HL-60 (cell line): ENCODE measurements at regions not wholly inside any gene's neighbourhood (a gene's known extent, or its start where the extent isn't known, plus 50 kb on each side); places are given as distances from the start of the nearest gene placed in this dataset.

Source experiments
- DNase-seq, 2 experiments: peaks; one replicate each; pipeline ENCODE4 v3.0.0-alpha.2; 2010 to 2020; ENCODE audit warnings: low read depth in 1 of 2, low spot score in 1 of 2
- H3K27ac ChIP-seq: fragments of 250-450 bp; sonication (Bioruptor Pico); replicated peaks from 2 replicates; pipeline ENCODE4 v1.5.1; 2020; ENCODE audit warnings: mild to moderate bottlenecking, moderate library complexity
- H3K27me3 ChIP-seq: fragments of 250-450 bp; sonication (Bioruptor Pico); 2 replicates; pipeline ENCODE4 v1.5.1; 2021; ENCODE audit warnings: mild to moderate bottlenecking, moderate library complexity; ENCODE audit not compliant: insufficient read depth, poor library complexity, severe bottlenecking
- H3K4me3 ChIP-seq: replicated peaks from 2 replicates; pipeline ENCODE4 v1.5.1; 2011; ENCODE audit warnings: mild to moderate bottlenecking, control low read depth, low read length; ENCODE audit not compliant: insufficient read depth
- GABPA ChIP-seq: IDR thresholded peaks from 2 replicates; pipeline ENCODE4 v1.6.1; 2012; ENCODE audit warnings: low read depth
- POLR2AphosphoS5 ChIP-seq: IDR thresholded peaks from 2 replicates; pipeline ENCODE4 v1.6.1; 2012; ENCODE audit warnings: low read depth
- SPI1 ChIP-seq: IDR thresholded peaks from 2 replicates; pipeline ENCODE4 v1.6.1; 2012; ENCODE audit warnings: low read depth, mild to moderate bottlenecking, borderline replicate concordance
- TF ChIP-seq, protein P1 (sequence below): IDR thresholded peaks from one replicate; pipeline ENCODE4 v1.5.1; 2011; ENCODE audit warnings: low read length, control low read depth, inconsistent platforms; ENCODE audit not compliant: insufficient read depth
- TF ChIP-seq, protein P2 (sequence below): IDR thresholded peaks from 2 replicates; pipeline ENCODE4 v1.6.1; 2012; ENCODE audit warnings: low read depth; ENCODE audit not compliant: insufficient replicate concordance

DNA sequence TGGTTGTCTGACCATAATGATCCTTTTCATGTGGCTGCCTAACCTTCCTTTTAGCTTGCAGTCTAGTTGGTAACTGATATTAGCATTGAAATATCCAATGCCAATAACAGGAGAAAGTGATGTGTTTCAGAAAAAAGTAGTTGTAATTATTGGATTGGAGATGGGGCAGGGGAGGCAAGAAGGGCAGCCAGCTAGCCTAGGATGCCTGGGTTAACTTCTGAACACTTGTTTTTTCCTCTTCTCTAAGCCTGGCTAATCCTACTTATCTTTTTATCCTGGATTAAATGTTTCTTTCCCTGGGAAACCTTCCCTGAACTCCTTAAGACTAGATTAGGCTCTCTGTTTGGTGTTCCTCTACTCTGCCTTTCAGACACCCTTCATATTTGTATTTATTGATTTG lies 380.2 kb downstream of the TMEM135 start:
- Histone ChIP-seq H3K27ac (no peak overlapping the region), H3K4me3 (no peak overlapping the region), H3K27me3 (no peaks in the 10 kb centered on the region)
- TF ChIP-seq, protein P1, sequence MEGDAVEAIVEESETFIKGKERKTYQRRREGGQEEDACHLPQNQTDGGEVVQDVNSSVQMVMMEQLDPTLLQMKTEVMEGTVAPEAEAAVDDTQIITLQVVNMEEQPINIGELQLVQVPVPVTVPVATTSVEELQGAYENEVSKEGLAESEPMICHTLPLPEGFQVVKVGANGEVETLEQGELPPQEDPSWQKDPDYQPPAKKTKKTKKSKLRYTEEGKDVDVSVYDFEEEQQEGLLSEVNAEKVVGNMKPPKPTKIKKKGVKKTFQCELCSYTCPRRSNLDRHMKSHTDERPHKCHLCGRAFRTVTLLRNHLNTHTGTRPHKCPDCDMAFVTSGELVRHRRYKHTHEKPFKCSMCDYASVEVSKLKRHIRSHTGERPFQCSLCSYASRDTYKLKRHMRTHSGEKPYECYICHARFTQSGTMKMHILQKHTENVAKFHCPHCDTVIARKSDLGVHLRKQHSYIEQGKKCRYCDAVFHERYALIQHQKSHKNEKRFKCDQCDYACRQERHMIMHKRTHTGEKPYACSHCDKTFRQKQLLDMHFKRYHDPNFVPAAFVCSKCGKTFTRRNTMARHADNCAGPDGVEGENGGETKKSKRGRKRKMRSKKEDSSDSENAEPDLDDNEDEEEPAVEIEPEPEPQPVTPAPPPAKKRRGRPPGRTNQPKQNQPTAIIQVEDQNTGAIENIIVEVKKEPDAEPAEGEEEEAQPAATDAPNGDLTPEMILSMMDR = no peak
- DNase-seq = no peak

DNA sequence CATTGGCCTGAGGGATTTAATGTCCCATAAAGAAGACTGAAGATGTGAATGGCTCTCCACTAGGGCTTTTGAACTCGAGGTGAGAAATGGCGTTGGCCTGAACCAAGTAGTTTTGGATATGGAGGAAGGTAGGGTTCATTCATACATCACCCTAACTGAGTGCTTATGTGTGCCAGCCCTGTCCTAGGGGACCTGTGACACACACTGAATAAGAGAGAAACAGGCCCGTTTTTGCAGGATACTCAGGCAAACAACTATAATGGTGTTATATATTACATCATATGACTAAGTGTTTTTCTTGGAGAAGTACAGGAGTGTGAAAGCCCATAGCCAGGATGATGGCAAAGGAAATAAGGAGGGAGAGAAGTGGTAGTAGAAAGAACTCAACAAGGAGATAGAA lies 368.1 kb downstream of the TMEM135 start:
- H3K4me3 ChIP-seq = no peak overlapping the region
- DNase-seq = no peak
- H3K27me3 ChIP-seq = no peaks in the 10 kb centered on the region
- no peak overlapping the region for H3K27ac ChIP-seq
- TF ChIP-seq SPI1 (no peak), POLR2AphosphoS5 (no peak), GABPA (no peak)
- TF ChIP-seq, protein P1 = no peak
- TF ChIP-seq, protein P2, sequence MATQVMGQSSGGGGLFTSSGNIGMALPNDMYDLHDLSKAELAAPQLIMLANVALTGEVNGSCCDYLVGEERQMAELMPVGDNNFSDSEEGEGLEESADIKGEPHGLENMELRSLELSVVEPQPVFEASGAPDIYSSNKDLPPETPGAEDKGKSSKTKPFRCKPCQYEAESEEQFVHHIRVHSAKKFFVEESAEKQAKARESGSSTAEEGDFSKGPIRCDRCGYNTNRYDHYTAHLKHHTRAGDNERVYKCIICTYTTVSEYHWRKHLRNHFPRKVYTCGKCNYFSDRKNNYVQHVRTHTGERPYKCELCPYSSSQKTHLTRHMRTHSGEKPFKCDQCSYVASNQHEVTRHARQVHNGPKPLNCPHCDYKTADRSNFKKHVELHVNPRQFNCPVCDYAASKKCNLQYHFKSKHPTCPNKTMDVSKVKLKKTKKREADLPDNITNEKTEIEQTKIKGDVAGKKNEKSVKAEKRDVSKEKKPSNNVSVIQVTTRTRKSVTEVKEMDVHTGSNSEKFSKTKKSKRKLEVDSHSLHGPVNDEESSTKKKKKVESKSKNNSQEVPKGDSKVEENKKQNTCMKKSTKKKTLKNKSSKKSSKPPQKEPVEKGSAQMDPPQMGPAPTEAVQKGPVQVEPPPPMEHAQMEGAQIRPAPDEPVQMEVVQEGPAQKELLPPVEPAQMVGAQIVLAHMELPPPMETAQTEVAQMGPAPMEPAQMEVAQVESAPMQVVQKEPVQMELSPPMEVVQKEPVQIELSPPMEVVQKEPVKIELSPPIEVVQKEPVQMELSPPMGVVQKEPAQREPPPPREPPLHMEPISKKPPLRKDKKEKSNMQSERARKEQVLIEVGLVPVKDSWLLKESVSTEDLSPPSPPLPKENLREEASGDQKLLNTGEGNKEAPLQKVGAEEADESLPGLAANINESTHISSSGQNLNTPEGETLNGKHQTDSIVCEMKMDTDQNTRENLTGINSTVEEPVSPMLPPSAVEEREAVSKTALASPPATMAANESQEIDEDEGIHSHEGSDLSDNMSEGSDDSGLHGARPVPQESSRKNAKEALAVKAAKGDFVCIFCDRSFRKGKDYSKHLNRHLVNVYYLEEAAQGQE = no peak

DNA sequence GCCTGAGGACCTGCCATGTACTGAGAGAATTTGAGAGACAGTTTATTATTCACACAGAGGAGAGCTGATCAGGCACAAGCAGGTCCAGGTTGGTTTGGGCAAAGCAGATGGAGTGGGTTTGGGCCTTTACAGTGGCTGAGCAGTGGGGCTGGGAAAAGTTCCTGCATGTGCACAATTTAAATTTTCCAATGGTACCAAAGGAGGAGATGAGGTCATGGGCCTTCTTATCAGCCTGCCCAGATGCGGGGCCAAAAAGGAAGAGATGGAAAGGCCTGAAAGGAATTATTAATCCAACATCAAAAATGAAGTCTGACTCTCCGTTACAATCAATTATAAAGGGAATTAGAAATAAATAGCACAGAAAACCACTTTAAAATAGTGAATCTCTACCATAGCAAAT lies 367.6 kb downstream of the TMEM135 start:
- no peak overlapping the region for H3K27ac ChIP-seq
- TF ChIP-seq GABPA (no peak), SPI1 (no peak)
- TF ChIP-seq, protein P1 = no peak

DNA sequence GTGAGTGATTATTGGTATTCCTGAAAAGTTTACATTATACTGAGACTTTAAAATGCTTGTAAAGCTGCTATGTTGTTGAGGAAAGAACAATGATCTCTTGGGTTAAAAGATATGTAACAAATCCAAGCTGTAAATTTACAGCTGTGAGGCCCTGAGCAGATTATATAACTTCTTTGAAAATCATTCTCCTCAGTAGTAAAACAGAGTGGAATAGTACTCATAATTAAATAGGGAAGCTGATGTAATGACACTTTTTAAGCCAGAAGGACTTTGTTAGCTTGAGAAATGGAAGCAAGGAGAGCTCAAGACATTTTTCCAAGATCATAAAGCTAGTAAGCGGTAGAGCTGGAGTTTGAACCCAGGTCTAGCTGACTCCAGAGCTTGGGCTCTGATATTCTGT lies 363.9 kb downstream of the TMEM135 start:
- no peak for DNase-seq
- H3K27ac ChIP-seq = no peak overlapping the region
- TF ChIP-seq, protein P2 = no peak
- TF ChIP-seq POLR2AphosphoS5 = no peak
- no peak for TF ChIP-seq SPI1
- no peak for TF ChIP-seq GABPA
- TF ChIP-seq, protein P1 = no peak
- no peaks in the 10 kb centered on the region for H3K27me3 ChIP-seq
- H3K4me3 ChIP-seq = no peak overlapping the region

More for the DNA sequence above, 367.6 kb downstream of the TMEM135 start:
- no peak for DNase-seq
- no peak overlapping the region for H3K4me3 ChIP-seq
- no peaks in the 10 kb centered on the region for H3K27me3 ChIP-seq
